ENCODE measurements at regions not wholly inside any gene's neighbourhood (a gene's known extent, or its start where the extent isn't known, plus 50 kb on each side); places are given as distances from the start of the nearest gene placed in this dataset.

GRCh38 chr12:89935850-89936249 lies 227.2 kb upstream of the ATP2B1 start:
- DNase-seq (ENCODE audit: low spot score): no peak

GRCh38 chr12:89933911-89934310 lies 225.3 kb upstream of the ATP2B1 start:
- DNase-seq (ENCODE audit: low spot score): no peak

GRCh38 chr12:89932954-89933353 lies 224.3 kb upstream of the ATP2B1 start:
- no peak for DNase-seq (ENCODE audit: low spot score)

GRCh38 chr12:89928467-89928866 lies 219.8 kb upstream of the ATP2B1 start:
- no peak for DNase-seq (ENCODE audit: low spot score)

GRCh38 chr12:89927226-89927698 lies 218.6 kb upstream of the ATP2B1 start:
- no peak for DNase-seq (ENCODE audit: low spot score)

- no peak for DNase-seq (ENCODE audit: low spot score)
Observed at GRCh38 chr12:89924191-89924590, 215.6 kb upstream of the ATP2B1 start.

GRCh38 chr12:89923091-89923490 lies 214.5 kb upstream of the ATP2B1 start:
- DNase-seq (ENCODE audit: low spot score): no peak

- no peak for DNase-seq (ENCODE audit: low spot score)
Observed at GRCh38 chr12:89920866-89921265, 212.2 kb upstream of the ATP2B1 start.

- no peak for DNase-seq (ENCODE audit: low spot score)
Observed at GRCh38 chr12:89919241-89919906, 210.7 kb upstream of the ATP2B1 start.

- no peak for DNase-seq (ENCODE audit: low spot score)
Observed at GRCh38 chr12:89918172-89918846, 209.7 kb upstream of the ATP2B1 start.

- DNase-seq (ENCODE audit: low spot score): no peak
Observed at GRCh38 chr12:89909753-89910152, 201.1 kb upstream of the ATP2B1 start.

- DNase-seq (ENCODE audit: low spot score): peak; percentile 36
Observed at GRCh38 chr12:89907659-89908058, 199.0 kb upstream of the ATP2B1 start.

- DNase-seq (ENCODE audit: low spot score): peak; percentile 24
Observed at GRCh38 chr12:89906824-89907223, 198.2 kb upstream of the ATP2B1 start.

- no peak for DNase-seq (ENCODE audit: low spot score)
Observed at GRCh38 chr12:89906178-89906577, 197.5 kb upstream of the ATP2B1 start.

- no peak for DNase-seq (ENCODE audit: low spot score)
Observed at GRCh38 chr12:89901906-89902642, 193.4 kb upstream of the ATP2B1 start.

GRCh38 chr12:89901319-89901718 lies 192.7 kb upstream of the ATP2B1 start:
- no peak for DNase-seq (ENCODE audit: low spot score)

- no peak for DNase-seq (ENCODE audit: low spot score)
Observed at GRCh38 chr12:89899651-89900050, 191.0 kb upstream of the ATP2B1 start.

GRCh38 chr12:89895591-89895990 lies 187.0 kb upstream of the ATP2B1 start:
- DNase-seq (ENCODE audit: low spot score): no peak

- DNase-seq (ENCODE audit: low spot score): no peak
Observed at GRCh38 chr12:89895101-89895500, 186.5 kb upstream of the ATP2B1 start.

- no peak for DNase-seq (ENCODE audit: low spot score)
Observed at GRCh38 chr12:89893972-89894706, 185.5 kb upstream of the ATP2B1 start.

- no peak for DNase-seq (ENCODE audit: low spot score)
Observed at GRCh38 chr12:89892436-89892835, 183.8 kb upstream of the ATP2B1 start.

- DNase-seq (ENCODE audit: low spot score): no peak
Observed at GRCh38 chr12:89891933-89892332, 183.3 kb upstream of the ATP2B1 start.
